ENCODE measurements at regions not wholly inside any gene's neighbourhood (a gene's known extent, or its start where the extent isn't known, plus 50 kb on each side); places are given as distances from the start of the nearest gene placed in this dataset.

DNA sequence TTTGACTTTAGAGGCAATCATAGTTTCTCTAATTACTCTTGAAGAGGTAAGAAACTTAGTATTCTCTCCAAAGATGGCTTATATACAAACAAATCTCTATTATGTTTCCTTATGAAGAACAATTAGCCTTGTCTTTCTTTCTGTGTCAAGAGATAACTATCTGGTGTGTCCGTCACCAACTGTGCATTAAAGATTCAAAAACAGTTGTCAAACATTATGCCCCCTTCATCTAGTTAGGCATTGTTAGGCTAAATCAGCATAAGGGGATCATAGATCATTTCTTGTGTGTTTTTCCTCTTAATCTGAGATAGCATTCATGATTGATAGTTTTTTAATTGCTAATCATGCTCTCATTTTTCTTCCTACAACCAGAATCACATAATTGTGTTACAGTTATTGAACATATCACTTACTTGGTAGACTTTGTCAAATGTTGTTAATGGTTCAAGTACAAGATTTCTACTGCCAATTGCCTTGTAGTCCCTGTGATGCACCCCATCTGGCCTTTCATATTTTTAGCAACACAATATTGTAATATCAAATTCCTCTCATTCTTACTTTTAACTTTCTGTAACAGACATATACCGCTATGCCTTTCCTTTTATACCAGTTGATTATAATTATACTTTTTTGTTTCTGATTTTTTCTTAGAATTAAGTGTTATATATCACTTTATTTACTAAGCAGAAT, 612.7 kb downstream of the SLITRK6 start:
- TF ChIP-seq, protein P1, sequence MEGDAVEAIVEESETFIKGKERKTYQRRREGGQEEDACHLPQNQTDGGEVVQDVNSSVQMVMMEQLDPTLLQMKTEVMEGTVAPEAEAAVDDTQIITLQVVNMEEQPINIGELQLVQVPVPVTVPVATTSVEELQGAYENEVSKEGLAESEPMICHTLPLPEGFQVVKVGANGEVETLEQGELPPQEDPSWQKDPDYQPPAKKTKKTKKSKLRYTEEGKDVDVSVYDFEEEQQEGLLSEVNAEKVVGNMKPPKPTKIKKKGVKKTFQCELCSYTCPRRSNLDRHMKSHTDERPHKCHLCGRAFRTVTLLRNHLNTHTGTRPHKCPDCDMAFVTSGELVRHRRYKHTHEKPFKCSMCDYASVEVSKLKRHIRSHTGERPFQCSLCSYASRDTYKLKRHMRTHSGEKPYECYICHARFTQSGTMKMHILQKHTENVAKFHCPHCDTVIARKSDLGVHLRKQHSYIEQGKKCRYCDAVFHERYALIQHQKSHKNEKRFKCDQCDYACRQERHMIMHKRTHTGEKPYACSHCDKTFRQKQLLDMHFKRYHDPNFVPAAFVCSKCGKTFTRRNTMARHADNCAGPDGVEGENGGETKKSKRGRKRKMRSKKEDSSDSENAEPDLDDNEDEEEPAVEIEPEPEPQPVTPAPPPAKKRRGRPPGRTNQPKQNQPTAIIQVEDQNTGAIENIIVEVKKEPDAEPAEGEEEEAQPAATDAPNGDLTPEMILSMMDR (conservative IDR thresholded peaks at IDR 0.05; ENCODE audit: low read depth, low read length), result no peak
- no peak for TF ChIP-seq EZH2 (IDR thresholded peaks at IDR 0.05; ENCODE audit: low read length, unreplicated experiment)
